ENCODE measurements at regions not wholly inside any gene's neighbourhood (a gene's known extent, or its start where the extent isn't known, plus 50 kb on each side); places are given as distances from the start of the nearest gene placed in this dataset.

GRCh38 chr4:3856604-3857204 is 90.5 kb downstream of the ADRA2C start:
- ChIA-PET CTCF (ENCODE audit: low intra/inter-chr PET ratio) (no interaction called here), POLR2A (interaction anchor here (0.6 kb wide), 1 partner anchor 47 kb away, joined by 5 read pairs; no protein-coding TSS in a partner anchor)
- Histone ChIP-seq H3K27ac (ENCODE audit: extremely low read depth, low read depth, low read length) (no peak overlapping the region), H3K79me2 (ENCODE audit: control insufficient read depth, insufficient read depth, low read length) (no peaks in the 10 kb centered on the region), H3K36me3 (ENCODE audit: control insufficient read depth, insufficient read depth, low read length) (no peaks in the 10 kb centered on the region), H3K9me1 (ENCODE audit: control insufficient read depth, insufficient read depth, low read length) (no peaks in the 10 kb centered on the region), H3K4me3 (no peak overlapping the region), H2AFZ (ENCODE audit: low read depth, low read length) (no peak overlapping the region), H3K9me3 (replicated peaks; ENCODE audit: control insufficient read depth, insufficient read depth, low read depth, low read length) (no peaks in the 10 kb centered on the region), H3K27me3 (ENCODE audit: control insufficient read depth in 2 of 2, insufficient read depth in 2 of 2, low read length in 2 of 2) (peaks cover 6 to 62% of the 10 kb centered on the region in 2 experiments; a peak in 4 of 5 replicates), H3K4me2 (ENCODE audit: insufficient read depth, low read length) (no peak overlapping the region), H4K20me1 (replicated peaks; ENCODE audit: control insufficient read depth, insufficient read depth, low read length) (peaks cover 9% of the 10 kb centered on the region; the same call in 1 of the 2 replicates), H3K9ac (ENCODE audit: insufficient read depth in 1 of 2, low read depth in 2 of 2, low read length in 2 of 2) (no peak overlapping the region), H3K4me1 (replicated peaks in 1 of 2; ENCODE audit: control insufficient read depth in 2 of 2, insufficient read depth in 2 of 2, low read length in 2 of 2) (no peaks in the 10 kb centered on the region)
- DNase-seq (ENCODE audit: extremely low read depth in 1 of 4, low spot score in 3 of 4) (no peak), ATAC-seq (no peak), FAIRE-seq (no peak)
- no TSS peak for BruUV-seq (replicated peaks)
- TF ChIP-seq, protein P1, sequence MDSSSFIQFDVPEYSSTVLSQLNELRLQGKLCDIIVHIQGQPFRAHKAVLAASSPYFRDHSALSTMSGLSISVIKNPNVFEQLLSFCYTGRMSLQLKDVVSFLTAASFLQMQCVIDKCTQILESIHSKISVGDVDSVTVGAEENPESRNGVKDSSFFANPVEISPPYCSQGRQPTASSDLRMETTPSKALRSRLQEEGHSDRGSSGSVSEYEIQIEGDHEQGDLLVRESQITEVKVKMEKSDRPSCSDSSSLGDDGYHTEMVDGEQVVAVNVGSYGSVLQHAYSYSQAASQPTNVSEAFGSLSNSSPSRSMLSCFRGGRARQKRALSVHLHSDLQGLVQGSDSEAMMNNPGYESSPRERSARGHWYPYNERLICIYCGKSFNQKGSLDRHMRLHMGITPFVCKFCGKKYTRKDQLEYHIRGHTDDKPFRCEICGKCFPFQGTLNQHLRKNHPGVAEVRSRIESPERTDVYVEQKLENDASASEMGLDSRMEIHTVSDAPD (CRISPR knock-in tag; IDR thresholded peaks at IDR 0.05) = no peak
- TF ChIP-seq SNIP1 (IDR thresholded peaks at IDR 0.05; ENCODE audit: low read depth) = no peak
- in situ Hi-C loops (cut with MboI) = no loop called here
- intact Hi-C loops (cut with micrococcal nuclease) = no loop called here
- 1% methylated on average over 8 of the region's 8 CpGs for WGBS (ENCODE audit: insufficient coverage, low coverage, missing lambda C conversion rate)

DNA sequence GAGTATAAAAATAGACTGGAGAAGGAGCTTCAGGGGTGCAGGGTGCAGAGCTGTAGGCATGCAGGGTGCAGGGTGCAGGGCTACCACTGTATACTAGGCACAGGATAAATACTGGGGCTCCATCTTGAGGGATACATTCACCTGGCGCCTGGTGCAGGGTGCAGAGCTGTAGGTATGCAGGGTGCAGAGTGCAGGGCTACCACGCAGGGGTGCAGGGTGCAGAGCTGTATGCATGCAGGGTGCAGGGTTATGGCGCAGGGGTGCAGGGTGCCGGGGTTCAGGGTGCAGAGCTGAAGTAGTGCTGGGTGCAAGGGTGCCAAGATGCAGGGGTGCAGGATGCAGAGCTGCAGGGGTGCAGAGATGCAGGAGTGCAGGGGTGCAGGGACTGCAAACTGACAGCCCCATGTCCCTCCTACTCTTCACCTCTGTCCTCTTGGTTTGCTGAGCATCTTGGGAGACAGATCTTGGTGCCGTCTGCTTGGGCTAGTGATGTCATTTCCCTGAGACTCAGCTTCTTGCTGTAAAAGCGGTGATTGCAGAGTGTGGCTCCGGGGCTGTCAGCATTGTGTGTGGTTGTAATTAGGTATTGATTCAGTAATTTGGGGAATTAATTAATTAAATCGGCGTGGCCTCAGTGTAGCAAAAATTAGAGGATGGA is 91.2 kb downstream of the ADRA2C start:
- Histone ChIP-seq H4K20me1 (replicated peaks; ENCODE audit: control insufficient read depth, insufficient read depth, low read length) (peaks cover 9% of the 10 kb centered on the region; the same call in 1 of the 2 replicates), H3K27ac (ENCODE audit: extremely low read depth, low read depth, low read length) (no peak overlapping the region), H3K9me1 (ENCODE audit: control insufficient read depth, insufficient read depth, low read length) (no peaks in the 10 kb centered on the region), H2AFZ (ENCODE audit: low read depth, low read length) (no peak overlapping the region), H3K4me3 (no peak overlapping the region), H3K9ac (ENCODE audit: insufficient read depth in 1 of 2, low read depth in 2 of 2, low read length in 2 of 2) (no peak overlapping the region), H3K36me3 (ENCODE audit: control insufficient read depth, insufficient read depth, low read length) (no peaks in the 10 kb centered on the region), H3K79me2 (ENCODE audit: control insufficient read depth, insufficient read depth, low read length) (no peaks in the 10 kb centered on the region), H3K4me1 (replicated peaks in 1 of 2; ENCODE audit: control insufficient read depth in 2 of 2, insufficient read depth in 2 of 2, low read length in 2 of 2) (peaks cover 0 to 2% of the 10 kb centered on the region in 2 experiments; a peak in 1 of 5 replicates), H3K9me3 (replicated peaks; ENCODE audit: control insufficient read depth, insufficient read depth, low read depth, low read length) (no peaks in the 10 kb centered on the region), H3K4me2 (ENCODE audit: insufficient read depth, low read length) (no peak overlapping the region), H3K27me3 (ENCODE audit: control insufficient read depth in 2 of 2, insufficient read depth in 2 of 2, low read length in 2 of 2) (peaks cover 11 to 65% of the 10 kb centered on the region in 2 experiments; a peak in 4 of 5 replicates)
- WGBS (ENCODE audit: insufficient coverage, low coverage, missing lambda C conversion rate) = 0% methylated on average over 9 of the region's 9 CpGs
- in situ Hi-C loops (cut with MboI) (no loop called here), intact Hi-C loops (cut with micrococcal nuclease) (no loop called here)
- no TSS peak for BruUV-seq (replicated peaks)
- no peak for FAIRE-seq
- ATAC-seq = peak; percentile 37
- no peak for DNase-seq (ENCODE audit: extremely low read depth in 1 of 4, low spot score in 3 of 4)
- POLR2A ChIA-PET = interaction anchor here (0.6 kb wide), 1 partner anchor 47 kb away, joined by 5 read pairs; no protein-coding TSS in a partner anchor
- CTCF ChIA-PET (ENCODE audit: low intra/inter-chr PET ratio) = no interaction called here
- TF ChIP-seq RBBP5 (IDR thresholded peaks at IDR 0.05; ENCODE audit: borderline replicate concordance, insufficient read depth, low read length, poor library complexity, severe bottlenecking) (no peak), SIN3B (IDR thresholded peaks at IDR 0.05; ENCODE audit: low read depth) (no peak), ATF2 (CRISPR knock-in tag; IDR thresholded peaks at IDR 0.05) (no peak), UBTF (IDR thresholded peaks at IDR 0.05; ENCODE audit: borderline replicate concordance in 1 of 2, low read depth in 2 of 2, low read length in 2 of 2) (no peak), CBX8 (IDR thresholded peaks at IDR 0.05; ENCODE audit: borderline replicate concordance, extremely low read depth, low read depth, low read length, poor library complexity, severe bottlenecking) (no peak), SMAD2 (IDR thresholded peaks at IDR 0.05; ENCODE audit: low read depth, low read length) (no peak)

Data from K562 (cell line).